ENCODE measurements at regions not wholly inside any gene's neighbourhood (a gene's known extent, or its start where the extent isn't known, plus 50 kb on each side); places are given as distances from the start of the nearest gene placed in this dataset.
"Not testable (repeated sequence)": the region's sequence is repeated elsewhere in the genome, so short reads cannot be mapped to it uniquely, and the experiment has no call there.

- Mint-ChIP-seq H3K27me3 (no peaks in the 10 kb centered on the region), H3K9me3 (no peaks in the 10 kb centered on the region), H3K4me3 (no peak overlapping the region), H3K27ac (no peak overlapping the region), H3K4me1 (ENCODE audit: unreplicated experiment) (no peaks in the 10 kb centered on the region), H3K36me3 (no peaks in the 10 kb centered on the region)
- DNase-seq (ENCODE audit: extremely low spot score, unreplicated experiment): no peak
- no peak for TF ChIP-seq CTCF (conservative IDR thresholded peaks at IDR 0.05)
Measured at GRCh38 chr10:16242446-16242845, 194.4 kb upstream of the PTER start.

- Mint-ChIP-seq H3K36me3 (no peaks in the 10 kb centered on the region), H3K9me3 (no peaks in the 10 kb centered on the region), H3K4me3 (no peak overlapping the region), H3K27me3 (no peaks in the 10 kb centered on the region), H3K27ac (no peak overlapping the region), H3K4me1 (ENCODE audit: unreplicated experiment) (no peaks in the 10 kb centered on the region)
- TF ChIP-seq CTCF (conservative IDR thresholded peaks at IDR 0.05): no peak
- DNase-seq (ENCODE audit: extremely low spot score, unreplicated experiment): no peak
Measured at GRCh38 chr10:16242859-16243613, 193.8 kb upstream of the PTER start.

GRCh38 chr10:16250136-16250535 lies 186.7 kb upstream of the PTER start:
- not testable (repeated sequence) for H3K27ac Mint-ChIP-seq; H3K27me3 Mint-ChIP-seq; H3K4me3 Mint-ChIP-seq; DNase-seq (ENCODE audit: extremely low spot score, unreplicated experiment); H3K36me3 Mint-ChIP-seq; H3K4me1 Mint-ChIP-seq (ENCODE audit: unreplicated experiment); H3K9me3 Mint-ChIP-seq

- H3K4me3 Mint-ChIP-seq: no peak overlapping the region
- no peak for TF ChIP-seq CTCF (conservative IDR thresholded peaks at IDR 0.05)
- peaks cover 11% of the 10 kb centered on the region for H3K27me3 Mint-ChIP-seq
- H3K9me3 Mint-ChIP-seq: peaks cover 4% of the 10 kb centered on the region
- no peak for DNase-seq (ENCODE audit: extremely low spot score, unreplicated experiment)
- H3K4me1 Mint-ChIP-seq (ENCODE audit: unreplicated experiment): no peaks in the 10 kb centered on the region
- H3K36me3 Mint-ChIP-seq: no peaks in the 10 kb centered on the region
- no peak overlapping the region for H3K27ac Mint-ChIP-seq
Measured at GRCh38 chr10:16256336-16256735, 180.5 kb upstream of the PTER start.

GRCh38 chr10:16258291-16259040 lies 178.3 kb upstream of the PTER start:
- H3K27ac Mint-ChIP-seq: no peak overlapping the region
- H3K9me3 Mint-ChIP-seq: no peaks in the 10 kb centered on the region
- no peak for TF ChIP-seq CTCF (conservative IDR thresholded peaks at IDR 0.05)
- no peaks in the 10 kb centered on the region for H3K4me1 Mint-ChIP-seq (ENCODE audit: unreplicated experiment)
- H3K36me3 Mint-ChIP-seq: no peaks in the 10 kb centered on the region
- no peak for DNase-seq (ENCODE audit: extremely low spot score, unreplicated experiment)
- H3K27me3 Mint-ChIP-seq: peaks cover 11% of the 10 kb centered on the region
- H3K4me3 Mint-ChIP-seq: no peak overlapping the region

GRCh38 chr10:16259726-16260125 lies 177.1 kb upstream of the PTER start:
- no peak for DNase-seq (ENCODE audit: extremely low spot score, unreplicated experiment)
- TF ChIP-seq CTCF (conservative IDR thresholded peaks at IDR 0.05): no peak
- Mint-ChIP-seq H3K4me1 (ENCODE audit: unreplicated experiment) (no peaks in the 10 kb centered on the region), H3K4me3 (no peak overlapping the region), H3K27ac (no peak overlapping the region), H3K9me3 (no peaks in the 10 kb centered on the region), H3K36me3 (no peaks in the 10 kb centered on the region), H3K27me3 (peaks cover 11% of the 10 kb centered on the region)
